Renal cortical epithelial cell (primary cell): ENCODE measurements at regions not wholly inside any gene's neighbourhood (a gene's known extent, or its start where the extent isn't known, plus 50 kb on each side); places are given as distances from the start of the nearest gene placed in this dataset.
"Not testable (repeated sequence)": the region's sequence is repeated elsewhere in the genome, so short reads cannot be mapped to it uniquely, and the experiment has no call there.

Experiments used
- DNase-seq: peaks from one replicate; pipeline ENCODE4 v3.0.0-alpha.2; 2011; ENCODE audit warnings: low read depth

DNA sequence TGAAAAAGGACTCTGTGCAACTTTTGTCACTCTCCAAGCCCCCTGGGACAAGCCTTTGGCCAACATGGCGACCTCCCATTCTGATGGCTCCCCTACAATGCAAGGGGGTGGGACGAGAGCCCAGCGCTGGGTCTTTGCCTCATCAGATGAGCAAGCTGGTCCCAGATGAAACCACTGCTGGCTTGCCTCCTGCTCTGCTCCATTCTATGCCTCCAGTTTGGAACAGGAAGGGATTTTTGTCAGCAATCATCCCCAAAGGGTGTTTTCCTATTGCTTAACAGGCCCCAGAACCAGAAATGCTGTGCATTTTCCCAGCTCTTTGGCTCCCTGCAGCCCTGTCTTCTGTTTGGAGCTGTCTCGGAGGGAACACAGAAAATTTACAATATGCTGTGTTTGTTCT lies 412.7 kb downstream of the MAFB start:
- no peak for DNase-seq

DNA sequence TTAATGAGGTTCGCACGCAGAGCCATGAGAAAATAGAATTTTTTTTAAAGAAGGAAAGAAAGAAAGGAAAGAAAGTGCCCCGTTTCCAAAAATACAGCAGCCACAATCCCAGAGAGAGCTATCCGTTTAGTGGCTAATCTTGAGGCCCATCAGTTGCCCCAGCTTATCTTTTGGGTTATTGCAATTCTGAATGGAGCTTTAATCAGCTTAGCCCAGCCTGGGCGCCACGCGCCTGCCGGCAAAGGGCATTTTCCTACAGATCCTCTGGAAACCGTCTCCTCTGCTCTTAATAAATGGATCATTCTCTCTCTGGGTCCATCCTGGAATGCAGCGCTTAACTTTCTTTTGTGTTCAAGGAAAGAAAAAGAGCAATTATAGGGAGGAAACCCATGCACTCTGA lies 413.3 kb downstream of the MAFB start:
- no peak for DNase-seq

DNA sequence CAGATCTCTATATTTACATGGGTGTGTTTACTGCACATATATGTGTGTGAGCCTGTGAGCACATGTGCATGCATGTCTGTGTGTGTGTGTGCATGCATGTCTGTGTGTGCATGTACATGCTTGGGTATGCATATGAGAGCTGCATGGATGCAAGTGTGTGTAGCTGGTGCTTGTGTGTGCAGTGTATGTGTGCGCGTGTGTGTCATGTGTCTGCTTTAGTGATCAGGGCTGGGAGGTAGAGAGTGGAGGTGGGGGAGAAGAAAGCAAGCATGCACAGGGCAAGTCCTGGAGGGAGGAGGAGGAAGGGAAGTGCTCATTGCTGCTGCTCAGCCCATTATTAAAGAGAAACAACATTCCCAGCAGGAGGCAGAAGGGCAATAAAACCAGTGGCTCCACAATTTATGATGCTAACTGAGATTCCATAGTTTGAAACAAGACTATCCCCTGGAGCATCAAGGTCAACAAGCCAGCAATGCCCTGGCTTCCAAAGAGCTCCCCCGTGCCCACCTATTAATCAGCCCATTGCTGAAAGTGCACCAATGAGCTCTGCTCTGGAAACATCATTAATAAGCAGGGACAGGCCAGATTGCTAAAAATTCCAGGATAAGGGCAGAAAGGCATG lies 414.0 kb downstream of the MAFB start:
- no peak for DNase-seq

DNA sequence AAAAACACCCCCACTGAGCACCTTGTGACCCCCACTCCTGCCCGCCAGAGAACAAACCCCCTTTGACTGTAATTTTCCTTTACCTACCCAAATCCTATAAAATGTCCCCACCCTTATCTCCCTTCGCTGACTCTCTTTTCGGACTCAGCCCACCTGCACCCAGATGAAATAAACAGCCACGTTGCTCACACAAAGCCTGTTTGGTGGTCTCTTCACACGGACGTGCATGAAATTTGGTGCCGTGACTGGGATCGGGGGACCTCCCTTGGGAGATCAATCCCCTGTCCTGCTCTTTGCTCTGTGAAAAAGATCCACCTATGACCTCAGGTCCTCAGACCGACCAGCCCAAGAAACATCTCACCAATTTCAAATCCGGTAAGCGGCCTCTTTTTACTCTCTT lies 419.8 kb downstream of the MAFB start:
- not testable (repeated sequence) for DNase-seq

DNA sequence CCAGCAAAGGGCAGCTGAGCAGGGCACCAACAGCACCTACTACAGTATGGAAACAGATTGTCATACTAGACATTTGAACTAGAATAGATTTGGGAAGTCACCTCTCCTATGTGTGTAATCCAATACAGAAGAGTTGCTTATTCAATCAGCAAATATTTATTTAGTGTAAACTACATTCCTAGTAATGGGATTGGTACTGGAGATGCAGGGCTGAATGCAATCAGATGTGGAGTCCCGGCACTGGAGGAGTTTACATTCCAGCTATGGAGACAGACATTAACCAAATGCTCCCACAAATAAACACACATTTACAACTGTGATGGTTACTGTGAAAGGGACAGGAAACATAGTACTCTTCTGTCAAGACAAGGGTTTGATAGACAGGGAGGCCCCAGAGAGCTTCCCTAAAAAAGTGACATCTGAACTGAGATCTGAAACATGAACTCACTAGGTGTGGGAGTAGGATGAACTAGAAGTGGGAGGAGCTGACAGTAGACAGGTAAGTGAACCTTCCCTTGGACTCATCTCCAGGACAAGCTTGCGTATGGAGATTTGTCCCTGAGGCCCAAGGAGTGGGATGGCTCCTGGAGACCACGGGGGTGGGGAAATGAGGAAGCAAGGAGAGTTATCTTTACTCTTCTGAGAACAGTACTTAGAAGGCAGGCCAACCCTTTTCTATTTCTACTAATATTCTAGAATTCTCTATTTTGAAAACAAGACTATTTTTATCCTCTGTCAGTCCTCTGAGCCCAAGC lies 420.5 kb downstream of the MAFB start:
- DNase-seq, result no peak

DNA sequence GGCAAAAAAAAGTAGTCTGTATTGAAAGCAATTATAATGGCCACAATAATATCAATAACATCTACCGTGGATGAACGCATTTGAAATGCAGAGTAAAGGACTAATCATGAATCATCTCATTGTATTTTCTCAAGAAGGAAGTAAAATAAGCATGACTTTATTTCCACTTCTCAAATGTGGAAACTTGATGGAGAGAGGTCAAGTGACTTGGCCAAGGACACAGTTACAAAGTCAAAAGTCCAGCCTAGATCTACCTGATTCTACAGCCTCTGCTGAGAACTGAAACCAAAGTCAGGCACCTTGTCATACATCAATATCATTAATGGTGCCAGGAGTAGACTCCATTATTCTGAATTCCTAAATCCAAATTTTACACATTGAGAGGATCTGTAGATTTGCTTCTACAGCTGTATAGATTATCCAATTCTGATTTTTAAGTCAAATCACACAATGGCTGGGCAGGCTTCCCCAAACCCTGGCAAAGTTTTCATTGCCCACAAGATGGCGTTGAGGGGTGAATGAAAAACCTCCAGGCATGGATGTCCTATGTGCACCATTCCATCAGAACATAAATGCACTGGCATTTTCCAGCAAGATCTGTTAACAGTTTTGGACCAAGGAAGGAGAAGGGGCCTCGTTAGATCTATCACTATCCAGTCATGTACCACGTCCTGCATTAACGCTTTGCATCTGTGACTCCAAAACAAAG lies 423.1 kb downstream of the MAFB start:
- no peak for DNase-seq

DNA sequence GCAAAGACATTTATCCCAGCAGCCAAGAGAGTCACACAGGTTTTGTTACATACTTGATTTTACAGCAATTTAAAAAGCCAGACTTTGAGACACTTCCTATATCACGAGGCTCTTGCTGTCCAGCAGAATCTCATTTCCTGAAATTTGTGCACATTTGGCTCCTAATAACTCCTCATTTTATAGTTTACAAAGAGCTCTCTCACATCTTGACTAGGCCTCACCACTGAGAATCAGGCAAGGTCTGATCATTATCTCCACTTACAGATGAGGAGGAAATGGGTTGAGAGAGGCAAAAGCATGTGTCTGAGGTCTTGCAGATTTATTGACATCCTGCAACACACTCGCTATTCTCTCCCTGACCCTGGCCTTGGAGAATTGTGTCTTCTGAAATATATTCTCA lies 426.8 kb downstream of the MAFB start:
- DNase-seq, result no peak

DNA sequence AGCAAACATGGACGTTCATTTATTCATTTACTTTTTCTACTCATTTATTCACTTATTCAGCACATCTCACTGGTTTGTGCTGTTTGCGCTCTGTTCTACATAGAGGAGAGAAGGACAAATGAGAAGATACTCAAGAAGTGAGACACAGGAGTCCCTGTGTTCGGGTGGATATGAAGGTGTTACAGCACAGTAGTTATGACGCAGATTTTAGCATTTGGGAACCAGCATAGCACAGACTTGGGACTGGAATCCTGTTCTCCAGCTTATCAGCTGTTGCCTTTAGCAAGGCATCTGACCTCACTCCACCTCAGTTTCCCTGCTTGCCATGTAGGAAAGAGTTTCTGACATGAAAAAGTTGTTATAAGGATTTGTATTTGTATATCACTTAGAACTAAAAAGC lies 430.1 kb downstream of the MAFB start:
- DNase-seq, result no peak

DNA sequence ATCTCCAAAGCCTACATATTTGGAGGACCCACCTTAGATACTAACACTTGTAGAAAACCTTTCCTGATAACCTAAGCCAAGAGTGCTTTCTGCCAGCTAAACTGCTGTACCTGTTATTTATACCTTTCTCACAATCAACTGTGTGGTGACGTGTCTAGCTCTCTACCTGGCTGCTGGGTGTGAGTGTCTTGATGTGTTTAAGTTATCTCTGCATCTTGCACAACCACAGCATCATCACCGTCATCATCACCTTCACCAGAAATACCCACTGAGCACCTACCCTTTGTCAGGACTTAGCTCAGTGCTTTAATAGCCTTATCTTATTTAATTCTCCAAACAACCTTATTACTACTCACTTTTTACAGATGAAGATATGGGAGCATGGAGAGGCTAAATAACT lies 431.3 kb downstream of the MAFB start:
- no peak for DNase-seq

DNA sequence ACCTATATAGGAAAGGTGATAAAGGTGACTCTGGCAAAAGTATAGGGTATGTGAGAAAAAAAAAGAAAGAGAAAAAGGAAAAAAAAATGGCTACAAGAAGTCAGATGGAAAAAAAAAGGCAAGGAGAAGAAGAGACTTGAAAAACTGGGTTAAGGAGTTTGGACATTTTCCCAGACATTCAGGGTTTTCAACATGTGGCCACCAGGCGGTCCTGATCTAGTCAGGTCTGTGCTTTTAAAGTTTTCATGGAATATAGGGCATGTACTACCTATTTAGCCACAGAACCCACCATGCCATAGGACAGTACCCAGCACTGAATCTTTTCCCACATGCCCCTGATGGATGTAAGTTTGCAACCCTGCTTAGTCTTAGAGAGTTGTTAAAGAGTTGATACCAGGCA lies 433.7 kb downstream of the MAFB start:
- no peak for DNase-seq

DNA sequence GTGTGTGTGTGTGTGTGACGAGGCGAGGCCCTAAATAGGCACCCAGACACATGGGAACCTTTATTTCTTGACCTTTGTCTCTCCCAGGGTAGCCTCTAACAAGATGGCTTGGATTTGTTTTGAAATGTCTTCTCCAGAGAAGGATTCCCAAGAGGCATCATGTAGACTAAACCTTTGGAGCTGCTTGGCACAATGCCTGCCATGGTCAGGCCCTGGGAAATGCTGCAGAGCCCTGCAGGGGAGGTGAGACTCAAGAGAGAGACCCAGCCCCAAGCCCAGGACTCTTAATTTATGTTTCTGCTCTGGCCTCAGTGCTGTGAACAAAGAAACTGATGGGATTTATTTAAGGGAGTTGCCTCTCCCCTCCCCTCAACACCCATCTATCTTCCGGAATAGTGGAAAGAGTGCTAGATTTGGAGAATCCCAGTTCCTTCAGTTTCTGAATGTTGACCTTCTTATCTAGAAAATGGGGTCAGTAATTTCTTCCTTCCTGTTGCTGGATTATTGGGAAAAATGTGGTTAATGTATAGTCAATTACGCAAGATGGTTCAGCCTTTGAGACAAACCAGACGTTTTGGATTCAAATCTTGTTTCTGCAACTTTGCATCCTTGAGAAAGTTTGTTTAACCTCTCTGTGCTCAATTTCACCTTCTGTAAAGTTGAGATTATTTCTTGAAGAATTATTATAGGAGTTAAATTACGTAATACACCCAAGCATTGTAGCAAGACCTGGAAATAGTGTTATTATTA lies 434.8 kb downstream of the MAFB start:
- no peak for DNase-seq

DNA sequence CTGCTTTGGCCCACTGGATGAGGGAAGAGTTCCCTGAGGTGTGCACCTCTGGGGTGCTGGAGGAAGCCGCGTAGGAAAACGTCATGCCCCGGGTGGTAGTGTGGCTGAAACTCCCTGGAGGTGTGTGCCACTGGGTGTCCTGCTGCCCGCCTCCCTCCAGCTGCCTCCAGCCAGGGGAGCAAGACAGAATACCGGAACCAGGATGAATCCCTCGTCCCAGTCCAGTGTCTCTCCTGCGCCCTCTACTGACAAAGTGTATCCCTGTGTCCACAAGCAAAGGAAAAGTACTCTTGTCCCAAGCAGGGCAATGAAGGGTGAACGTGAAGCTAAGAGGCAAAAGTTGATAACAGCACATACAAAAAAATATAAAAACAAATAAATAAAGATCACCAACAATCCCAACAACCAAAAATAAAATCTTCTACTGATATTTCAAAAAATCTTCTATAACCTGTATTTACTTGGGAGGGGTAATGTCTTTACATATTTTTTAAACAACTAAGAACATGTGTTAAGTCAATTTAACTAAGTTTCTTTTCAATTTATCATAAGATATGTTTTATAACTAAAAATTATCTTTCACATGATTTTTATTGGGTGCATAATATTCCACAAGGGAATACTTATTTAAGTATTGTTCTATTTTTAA lies 437.6 kb downstream of the MAFB start:
- DNase-seq, result peak; percentile 7

DNA sequence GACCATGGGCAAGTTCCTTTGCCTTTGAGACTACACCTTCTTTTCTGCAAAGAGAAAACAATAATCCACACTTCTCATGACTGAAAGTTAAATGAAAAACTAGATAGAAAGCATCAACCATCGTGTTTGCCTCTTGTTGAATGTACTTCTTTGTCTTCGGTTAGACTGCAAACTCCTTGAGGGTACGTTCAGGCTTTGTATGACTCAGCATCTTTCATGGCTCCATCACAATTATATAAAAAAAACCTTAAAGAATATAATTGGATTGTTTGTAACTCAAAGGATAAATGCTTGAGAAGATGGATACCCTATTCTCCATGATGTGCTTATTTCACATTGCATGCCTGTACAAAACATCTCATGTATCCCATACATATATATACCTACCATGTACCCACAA lies 439.2 kb downstream of the MAFB start:
- no peak for DNase-seq

DNA sequence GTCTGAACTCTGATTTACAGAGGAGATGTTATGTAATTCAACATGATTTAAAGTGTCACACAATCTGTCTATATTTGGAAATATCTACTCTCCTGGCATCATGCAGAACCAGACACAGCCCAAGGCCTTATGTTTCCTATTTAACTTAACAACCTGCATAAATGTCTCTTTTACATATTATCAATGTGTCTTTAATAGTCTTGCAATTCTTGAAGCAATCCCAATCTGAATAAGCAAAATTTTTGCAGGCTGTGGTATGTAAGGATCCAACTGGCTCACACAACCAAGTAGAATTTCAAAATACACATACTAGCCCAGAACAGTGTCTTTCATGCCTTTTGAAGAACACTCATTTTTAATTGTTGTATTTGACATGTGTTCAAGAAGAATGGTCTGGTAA lies 443.2 kb downstream of the MAFB start:
- DNase-seq, result no peak

DNA sequence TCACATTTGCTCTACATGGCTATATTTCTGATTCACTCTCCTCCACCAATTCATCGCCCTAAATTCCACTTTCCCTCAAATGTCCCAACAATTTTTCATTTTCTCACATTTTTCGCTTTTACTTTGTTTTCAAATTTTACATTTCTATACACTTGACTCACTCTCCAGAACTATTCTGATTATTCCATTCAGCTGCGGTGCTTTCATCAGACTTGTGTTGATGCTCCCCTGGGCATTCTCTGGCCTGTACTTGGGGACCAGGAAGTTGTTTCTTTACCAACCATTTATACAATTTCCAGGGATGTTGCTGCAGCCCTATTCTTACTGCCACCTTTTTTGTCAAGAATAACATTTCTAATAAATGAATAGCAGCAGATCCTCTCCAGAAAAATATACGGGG lies 444.8 kb downstream of the MAFB start:
- no peak for DNase-seq

DNA sequence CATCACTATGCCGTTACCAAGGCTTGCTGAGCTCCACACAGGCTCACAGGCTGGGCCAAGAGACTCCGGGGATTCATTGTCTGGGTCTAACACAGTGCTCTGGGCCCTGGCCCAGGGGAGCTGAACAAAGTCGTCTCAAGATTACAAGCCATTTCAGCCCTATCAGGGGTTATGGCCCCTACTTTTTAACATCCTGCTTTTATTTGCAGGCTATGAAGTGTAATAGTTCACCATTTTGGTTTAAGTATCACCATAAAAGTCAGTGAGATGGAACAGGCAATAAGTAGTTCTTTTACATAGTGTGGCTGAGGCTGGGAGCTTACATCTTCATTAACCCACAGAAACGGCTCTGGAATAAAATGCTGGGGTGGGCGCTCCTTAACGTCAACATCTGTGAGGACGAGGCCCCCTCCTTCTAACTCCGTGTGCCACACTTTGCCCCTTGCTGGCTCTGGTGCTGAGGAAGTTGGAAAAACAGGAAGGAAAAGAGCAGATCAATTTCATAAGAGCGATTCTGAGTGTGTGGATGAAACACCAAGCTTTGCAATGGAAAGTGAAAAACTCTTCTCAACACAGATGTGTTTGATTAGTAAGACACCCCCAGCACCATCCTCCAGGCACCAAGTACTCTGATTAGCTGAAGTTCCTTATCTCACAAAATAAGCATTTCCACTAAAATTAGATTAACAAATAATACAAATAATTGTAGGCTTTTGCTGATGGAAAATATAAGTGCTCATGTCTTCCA lies 447.3 kb downstream of the MAFB start:
- peak; percentile 8 for DNase-seq

DNA sequence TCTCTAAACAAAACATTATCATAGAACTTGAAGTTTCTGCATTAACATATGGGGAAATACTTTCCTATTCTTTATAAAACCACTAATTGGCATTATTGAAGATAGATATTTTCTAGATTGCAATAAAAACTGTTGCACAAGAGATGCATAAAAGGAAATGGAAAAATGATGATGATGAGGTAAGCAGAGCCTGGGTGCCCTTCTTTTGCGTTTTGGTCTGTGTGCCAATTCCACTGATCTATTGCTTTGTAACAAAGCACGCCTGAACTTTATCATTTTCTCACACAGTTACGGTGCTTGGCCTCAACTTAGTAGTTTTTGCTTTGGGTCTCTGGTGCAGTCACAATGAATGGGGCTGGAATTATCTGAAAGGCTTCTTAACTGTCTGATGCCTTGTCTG lies 450.5 kb downstream of the MAFB start:
- DNase-seq, result no peak

DNA sequence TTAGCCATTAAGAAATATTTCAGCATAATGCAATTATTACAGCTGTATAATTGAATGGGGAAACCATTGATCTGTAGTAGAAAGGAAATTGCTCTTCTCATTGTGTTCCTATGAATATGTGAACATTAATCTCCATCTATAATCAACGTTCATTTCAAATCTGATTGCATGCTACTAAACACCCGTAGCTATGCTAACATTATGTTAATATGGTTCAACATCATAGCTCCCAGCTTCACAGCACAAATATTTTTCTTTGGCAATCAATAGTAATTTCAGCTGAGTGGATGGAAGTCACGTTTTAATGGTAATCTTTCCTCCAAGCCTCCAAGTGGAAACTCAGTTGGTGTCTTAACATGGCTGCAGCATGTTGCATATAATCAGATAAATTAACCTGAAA lies 454.4 kb downstream of the MAFB start:
- no peak for DNase-seq

DNA sequence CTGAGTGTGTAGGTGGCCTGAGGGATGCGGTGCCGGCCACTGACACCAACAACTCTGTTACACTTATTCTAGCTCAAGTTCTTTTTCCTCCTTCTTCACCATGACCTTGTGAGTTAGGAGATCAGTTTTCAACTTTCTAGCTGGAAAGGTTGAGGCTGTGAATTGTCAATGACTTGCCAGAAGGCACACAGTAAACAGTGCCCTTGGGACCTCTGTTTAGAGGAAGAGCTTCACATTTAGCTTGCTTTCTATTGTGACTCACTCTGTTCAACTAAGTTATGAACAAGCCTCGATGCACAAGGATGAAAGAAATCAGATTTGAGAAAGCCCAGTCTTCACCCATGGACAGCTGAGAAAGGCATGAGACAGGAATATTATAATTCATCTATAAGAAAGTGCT lies 455.6 kb downstream of the MAFB start:
- no peak for DNase-seq

DNA sequence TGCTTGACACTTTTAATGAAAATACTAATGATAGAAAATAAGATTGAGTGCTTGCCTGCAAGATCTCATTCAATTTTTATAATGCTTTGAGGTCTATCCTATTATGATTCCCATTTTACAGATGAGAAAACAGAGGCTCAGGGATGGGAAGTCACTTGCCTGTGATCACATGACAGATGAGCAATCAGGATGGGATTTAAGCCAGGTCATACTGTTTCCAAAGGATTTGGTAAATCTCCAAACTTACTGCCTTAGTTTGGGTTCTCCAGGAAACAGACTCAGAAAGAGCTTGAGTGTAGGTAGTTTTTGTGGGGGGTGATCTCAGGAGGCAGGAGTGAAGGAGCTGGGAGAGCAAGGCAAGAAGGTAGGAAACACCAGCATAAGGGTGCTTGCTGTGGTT lies 456.3 kb downstream of the MAFB start:
- DNase-seq, result no peak

DNA sequence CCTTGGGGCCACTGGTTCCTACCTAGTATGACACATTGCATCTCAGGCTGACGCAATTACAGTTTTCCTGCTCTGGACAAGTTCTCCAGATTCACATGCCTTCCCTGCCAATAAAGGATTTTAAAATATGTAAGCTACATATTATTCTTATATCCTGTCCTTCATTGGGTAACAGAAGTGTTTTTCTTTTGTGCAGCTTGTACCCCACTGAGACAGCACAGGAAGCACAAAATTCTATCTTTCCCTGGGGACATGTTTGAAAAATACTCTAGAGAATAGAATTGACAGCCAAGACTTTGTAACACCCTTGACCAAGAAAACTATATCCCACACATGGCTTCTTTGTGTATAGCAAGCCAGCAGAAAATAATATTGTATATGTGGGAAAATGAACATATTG lies 456.8 kb downstream of the MAFB start:
- no peak for DNase-seq
